ENCODE measurements at regions not wholly inside any gene's neighbourhood (a gene's known extent, or its start where the extent isn't known, plus 50 kb on each side); places are given as distances from the start of the nearest gene placed in this dataset.

DNA sequence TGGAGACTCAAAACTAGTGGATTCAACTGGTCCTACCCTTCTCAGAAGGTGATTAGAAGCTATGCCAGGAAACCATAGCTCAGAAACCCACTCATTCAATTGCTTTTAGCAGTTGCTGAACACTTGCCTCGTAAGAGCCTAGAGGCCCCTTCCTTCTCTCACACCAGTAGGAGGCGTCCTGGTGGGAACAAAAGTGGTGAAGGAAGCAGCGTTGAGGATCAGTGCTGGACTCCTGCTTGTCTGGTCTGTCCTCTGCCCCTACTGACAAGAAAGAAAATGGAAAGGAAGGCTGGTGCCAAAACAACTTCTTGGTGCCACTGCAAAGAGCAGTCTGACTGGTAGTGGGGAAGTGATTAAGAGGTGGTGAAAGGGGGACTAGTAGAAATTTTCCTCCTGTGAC lies 269.7 kb downstream of the LMO4 start:
- H3K27ac ChIP-seq (replicated peaks), result no peak overlapping the region
- DNase-seq (ENCODE audit: low read depth in 1 of 2, low spot score in 1 of 2), result no peak

DNA sequence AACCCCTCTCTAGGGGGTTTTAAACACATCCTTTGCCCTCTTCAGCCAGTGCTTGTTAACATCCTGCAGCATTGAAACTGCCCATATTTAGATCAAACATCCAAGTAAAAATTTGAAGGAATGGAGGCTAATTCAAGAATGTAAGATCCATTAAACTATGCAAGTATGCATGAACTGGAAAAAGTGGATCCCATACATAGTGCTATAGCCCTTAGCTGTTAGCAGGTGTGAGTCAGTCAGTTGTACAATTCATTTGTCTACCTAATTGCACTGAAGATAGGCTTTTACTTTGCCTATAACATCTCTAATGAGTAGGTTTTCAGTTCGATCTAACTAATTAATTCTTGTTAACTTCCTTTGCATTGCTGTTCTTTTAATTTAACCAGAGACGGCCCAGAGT lies 270.9 kb downstream of the LMO4 start:
- DNase-seq (ENCODE audit: low read depth in 1 of 2, low spot score in 1 of 2), result no peak
- no peaks in the 10 kb centered on the region for H3K27me3 ChIP-seq (ENCODE audit: insufficient read depth, poor library complexity, severe bottlenecking)

More for the DNA sequence above, 269.7 kb downstream of the LMO4 start:
- Histone ChIP-seq H3K4me3 (replicated peaks; ENCODE audit: insufficient read depth, low read length) (no peak overlapping the region), H3K27me3 (ENCODE audit: insufficient read depth, poor library complexity, severe bottlenecking) (no peaks in the 10 kb centered on the region)
- TF ChIP-seq, protein P1, sequence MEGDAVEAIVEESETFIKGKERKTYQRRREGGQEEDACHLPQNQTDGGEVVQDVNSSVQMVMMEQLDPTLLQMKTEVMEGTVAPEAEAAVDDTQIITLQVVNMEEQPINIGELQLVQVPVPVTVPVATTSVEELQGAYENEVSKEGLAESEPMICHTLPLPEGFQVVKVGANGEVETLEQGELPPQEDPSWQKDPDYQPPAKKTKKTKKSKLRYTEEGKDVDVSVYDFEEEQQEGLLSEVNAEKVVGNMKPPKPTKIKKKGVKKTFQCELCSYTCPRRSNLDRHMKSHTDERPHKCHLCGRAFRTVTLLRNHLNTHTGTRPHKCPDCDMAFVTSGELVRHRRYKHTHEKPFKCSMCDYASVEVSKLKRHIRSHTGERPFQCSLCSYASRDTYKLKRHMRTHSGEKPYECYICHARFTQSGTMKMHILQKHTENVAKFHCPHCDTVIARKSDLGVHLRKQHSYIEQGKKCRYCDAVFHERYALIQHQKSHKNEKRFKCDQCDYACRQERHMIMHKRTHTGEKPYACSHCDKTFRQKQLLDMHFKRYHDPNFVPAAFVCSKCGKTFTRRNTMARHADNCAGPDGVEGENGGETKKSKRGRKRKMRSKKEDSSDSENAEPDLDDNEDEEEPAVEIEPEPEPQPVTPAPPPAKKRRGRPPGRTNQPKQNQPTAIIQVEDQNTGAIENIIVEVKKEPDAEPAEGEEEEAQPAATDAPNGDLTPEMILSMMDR (IDR thresholded peaks at IDR 0.05; ENCODE audit: insufficient read depth, low read length), result no peak
- TF ChIP-seq POLR2AphosphoS5 (IDR thresholded peaks at IDR 0.05; ENCODE audit: low read depth) (no peak), GABPA (IDR thresholded peaks at IDR 0.05; ENCODE audit: low read depth) (no peak)

GRCh38 chr1:87600055-87600850 lies 271.6 kb downstream of the LMO4 start:
- Histone ChIP-seq H3K27ac (replicated peaks) (no peak overlapping the region), H3K27me3 (ENCODE audit: insufficient read depth, poor library complexity, severe bottlenecking) (no peaks in the 10 kb centered on the region), H3K4me3 (replicated peaks; ENCODE audit: insufficient read depth, low read length) (no peak overlapping the region)
- TF ChIP-seq SPI1 (IDR thresholded peaks at IDR 0.05; ENCODE audit: borderline replicate concordance, low read depth) (no peak), GABPA (IDR thresholded peaks at IDR 0.05; ENCODE audit: low read depth) (no peak), POLR2AphosphoS5 (IDR thresholded peaks at IDR 0.05; ENCODE audit: low read depth) (no peak)
- TF ChIP-seq, protein P1 (IDR thresholded peaks at IDR 0.05; ENCODE audit: insufficient read depth, low read length), result no peak
- TF ChIP-seq, protein P2, sequence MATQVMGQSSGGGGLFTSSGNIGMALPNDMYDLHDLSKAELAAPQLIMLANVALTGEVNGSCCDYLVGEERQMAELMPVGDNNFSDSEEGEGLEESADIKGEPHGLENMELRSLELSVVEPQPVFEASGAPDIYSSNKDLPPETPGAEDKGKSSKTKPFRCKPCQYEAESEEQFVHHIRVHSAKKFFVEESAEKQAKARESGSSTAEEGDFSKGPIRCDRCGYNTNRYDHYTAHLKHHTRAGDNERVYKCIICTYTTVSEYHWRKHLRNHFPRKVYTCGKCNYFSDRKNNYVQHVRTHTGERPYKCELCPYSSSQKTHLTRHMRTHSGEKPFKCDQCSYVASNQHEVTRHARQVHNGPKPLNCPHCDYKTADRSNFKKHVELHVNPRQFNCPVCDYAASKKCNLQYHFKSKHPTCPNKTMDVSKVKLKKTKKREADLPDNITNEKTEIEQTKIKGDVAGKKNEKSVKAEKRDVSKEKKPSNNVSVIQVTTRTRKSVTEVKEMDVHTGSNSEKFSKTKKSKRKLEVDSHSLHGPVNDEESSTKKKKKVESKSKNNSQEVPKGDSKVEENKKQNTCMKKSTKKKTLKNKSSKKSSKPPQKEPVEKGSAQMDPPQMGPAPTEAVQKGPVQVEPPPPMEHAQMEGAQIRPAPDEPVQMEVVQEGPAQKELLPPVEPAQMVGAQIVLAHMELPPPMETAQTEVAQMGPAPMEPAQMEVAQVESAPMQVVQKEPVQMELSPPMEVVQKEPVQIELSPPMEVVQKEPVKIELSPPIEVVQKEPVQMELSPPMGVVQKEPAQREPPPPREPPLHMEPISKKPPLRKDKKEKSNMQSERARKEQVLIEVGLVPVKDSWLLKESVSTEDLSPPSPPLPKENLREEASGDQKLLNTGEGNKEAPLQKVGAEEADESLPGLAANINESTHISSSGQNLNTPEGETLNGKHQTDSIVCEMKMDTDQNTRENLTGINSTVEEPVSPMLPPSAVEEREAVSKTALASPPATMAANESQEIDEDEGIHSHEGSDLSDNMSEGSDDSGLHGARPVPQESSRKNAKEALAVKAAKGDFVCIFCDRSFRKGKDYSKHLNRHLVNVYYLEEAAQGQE (IDR thresholded peaks at IDR 0.05; ENCODE audit: insufficient replicate concordance, low read depth), result no peak
- no peak for DNase-seq (ENCODE audit: low read depth in 1 of 2, low spot score in 1 of 2)

More for the DNA sequence above, 270.9 kb downstream of the LMO4 start:
- no peak overlapping the region for H3K27ac ChIP-seq (replicated peaks)
- no peak for TF ChIP-seq SPI1 (IDR thresholded peaks at IDR 0.05; ENCODE audit: borderline replicate concordance, low read depth)
- TF ChIP-seq GABPA (IDR thresholded peaks at IDR 0.05; ENCODE audit: low read depth), result no peak
- TF ChIP-seq, protein P1 (IDR thresholded peaks at IDR 0.05; ENCODE audit: insufficient read depth, low read length), result no peak
- TF ChIP-seq, protein P2 (IDR thresholded peaks at IDR 0.05; ENCODE audit: insufficient replicate concordance, low read depth), result no peak
- no peak for TF ChIP-seq POLR2AphosphoS5 (IDR thresholded peaks at IDR 0.05; ENCODE audit: low read depth)
- no peak overlapping the region for H3K4me3 ChIP-seq (replicated peaks; ENCODE audit: insufficient read depth, low read length)

Data from HL-60 (cell line).